Chondrocyte (in vitro differentiated cells): ENCODE measurements at regions not wholly inside any gene's neighbourhood (a gene's known extent, or its start where the extent isn't known, plus 50 kb on each side); places are given as distances from the start of the nearest gene placed in this dataset.

Experiments used
- DNase-seq: peaks from one replicate; pipeline ENCODE4 v3.0.0; 2021; ENCODE audit warnings: mixed read lengths, low spot score
- H3K27ac Mint-ChIP-seq: one replicate; pipeline ENCODE4 v1.8.0; 2021; ENCODE audit warnings: mild to moderate bottlenecking, moderate library complexity, mixed read lengths; ENCODE audit not compliant: unreplicated experiment
- H3K27me3 Mint-ChIP-seq: 2 replicates; pipeline ENCODE4 v1.8.0; 2021; ENCODE audit warnings: low read depth, mixed read lengths
- H3K36me3 Mint-ChIP-seq: 2 replicates; pipeline ENCODE4 v1.8.0; 2021; ENCODE audit warnings: low read depth, mixed read lengths
- H3K4me1 Mint-ChIP-seq: 2 replicates; pipeline ENCODE4 v1.8.0; 2021; ENCODE audit warnings: low read depth, mild to moderate bottlenecking, mixed read lengths
- H3K4me3 Mint-ChIP-seq: one replicate; pipeline ENCODE4 v1.8.0; 2021; ENCODE audit warnings: mild to moderate bottlenecking, moderate library complexity, mixed read lengths; ENCODE audit not compliant: unreplicated experiment
- H3K9me3 Mint-ChIP-seq: 2 replicates; pipeline ENCODE4 v1.8.0; 2021; ENCODE audit warnings: low read depth, mixed read lengths
- TF ChIP-seq, protein P1 (sequence below): fragments of 200-600 bp; sonication (generic); IDR thresholded peaks from 2 replicates; pipeline ENCODE4 v1.5.0; 2021; ENCODE audit warnings: antibody characterized with exemption, mild to moderate bottlenecking, moderate library complexity

DNA sequence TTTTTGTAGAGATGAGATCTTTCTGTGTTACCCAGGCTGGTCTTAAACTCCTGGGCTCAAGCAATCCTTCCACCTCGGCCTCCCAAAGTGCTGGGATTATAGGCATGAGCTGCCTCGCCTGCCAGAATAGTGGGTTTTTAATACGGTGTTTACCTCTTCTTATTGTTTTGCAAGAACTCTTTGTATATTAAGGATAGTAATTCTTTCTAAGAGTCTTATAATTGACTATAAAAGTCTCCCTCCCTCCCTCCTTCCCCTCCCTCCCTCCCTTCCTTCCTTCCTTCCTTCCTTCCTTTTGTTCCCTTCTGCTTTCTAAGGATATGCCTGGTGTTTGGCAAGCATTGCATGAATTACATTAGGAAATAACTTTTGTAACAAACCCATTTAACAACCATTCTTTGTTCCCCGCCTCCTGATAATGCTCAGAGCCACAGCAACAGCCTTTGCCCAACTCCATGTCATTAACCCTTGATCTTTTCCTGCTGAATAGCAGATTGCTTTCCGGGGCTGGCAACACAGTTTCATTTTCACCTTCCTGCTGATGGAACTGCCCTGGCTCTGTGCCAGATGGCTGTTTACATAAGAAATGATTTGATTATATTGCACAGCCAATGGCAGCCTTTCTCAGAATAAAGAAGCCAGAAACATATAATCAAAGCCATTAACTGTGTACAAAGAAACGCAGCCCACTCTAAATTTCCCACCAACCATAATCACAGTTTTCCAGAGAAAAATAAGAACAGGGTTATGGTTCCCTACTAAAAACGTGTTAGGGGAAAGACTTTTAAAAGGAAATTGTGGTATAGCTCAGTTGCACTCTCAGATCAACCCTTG, 143.7 kb upstream of the PTPN1 start:
- H3K4me3 Mint-ChIP-seq = no peak overlapping the region
- H3K9me3 Mint-ChIP-seq = no peaks in the 10 kb centered on the region
- peaks cover 5% of the 10 kb centered on the region for H3K27me3 Mint-ChIP-seq
- H3K4me1 Mint-ChIP-seq = peaks cover 4% of the 10 kb centered on the region
- no peaks in the 10 kb centered on the region for H3K36me3 Mint-ChIP-seq
- DNase-seq = no peak
- H3K27ac Mint-ChIP-seq = no peak overlapping the region
- TF ChIP-seq, protein P1, sequence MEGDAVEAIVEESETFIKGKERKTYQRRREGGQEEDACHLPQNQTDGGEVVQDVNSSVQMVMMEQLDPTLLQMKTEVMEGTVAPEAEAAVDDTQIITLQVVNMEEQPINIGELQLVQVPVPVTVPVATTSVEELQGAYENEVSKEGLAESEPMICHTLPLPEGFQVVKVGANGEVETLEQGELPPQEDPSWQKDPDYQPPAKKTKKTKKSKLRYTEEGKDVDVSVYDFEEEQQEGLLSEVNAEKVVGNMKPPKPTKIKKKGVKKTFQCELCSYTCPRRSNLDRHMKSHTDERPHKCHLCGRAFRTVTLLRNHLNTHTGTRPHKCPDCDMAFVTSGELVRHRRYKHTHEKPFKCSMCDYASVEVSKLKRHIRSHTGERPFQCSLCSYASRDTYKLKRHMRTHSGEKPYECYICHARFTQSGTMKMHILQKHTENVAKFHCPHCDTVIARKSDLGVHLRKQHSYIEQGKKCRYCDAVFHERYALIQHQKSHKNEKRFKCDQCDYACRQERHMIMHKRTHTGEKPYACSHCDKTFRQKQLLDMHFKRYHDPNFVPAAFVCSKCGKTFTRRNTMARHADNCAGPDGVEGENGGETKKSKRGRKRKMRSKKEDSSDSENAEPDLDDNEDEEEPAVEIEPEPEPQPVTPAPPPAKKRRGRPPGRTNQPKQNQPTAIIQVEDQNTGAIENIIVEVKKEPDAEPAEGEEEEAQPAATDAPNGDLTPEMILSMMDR = no peak

DNA sequence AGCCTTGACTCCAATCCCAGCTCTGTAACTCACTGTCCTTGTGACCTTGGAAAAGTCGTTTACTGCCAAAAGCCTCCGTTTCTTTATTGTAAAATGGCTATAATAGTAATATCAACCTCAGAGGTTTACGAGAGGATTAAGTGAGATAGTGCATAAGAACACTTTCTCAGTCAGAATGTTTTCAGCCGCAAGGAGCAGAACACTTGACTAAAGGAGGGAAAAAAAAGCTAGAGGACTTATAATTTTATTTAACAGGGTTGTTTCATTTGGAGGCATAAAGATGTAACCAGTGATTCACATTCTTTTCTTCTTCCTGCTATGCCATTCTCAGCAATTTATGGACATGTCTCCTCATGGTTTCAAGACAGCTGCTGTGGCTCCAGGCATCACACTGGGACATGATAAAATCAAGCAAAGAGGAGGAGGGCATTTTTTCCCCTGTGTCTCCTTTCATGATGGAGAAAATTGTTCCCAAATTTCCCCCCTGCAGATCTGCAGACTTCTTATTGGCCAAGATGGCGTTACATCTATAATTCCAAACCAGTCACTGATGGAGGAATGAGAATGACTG, 143.0 kb upstream of the PTPN1 start:
- Mint-ChIP-seq H3K9me3 (no peaks in the 10 kb centered on the region), H3K4me3 (no peak overlapping the region), H3K27me3 (peaks cover 5% of the 10 kb centered on the region), H3K27ac (no peak overlapping the region), H3K36me3 (no peaks in the 10 kb centered on the region), H3K4me1 (peaks cover 10% of the 10 kb centered on the region)
- TF ChIP-seq, protein P1 = no peak
- no peak for DNase-seq

DNA sequence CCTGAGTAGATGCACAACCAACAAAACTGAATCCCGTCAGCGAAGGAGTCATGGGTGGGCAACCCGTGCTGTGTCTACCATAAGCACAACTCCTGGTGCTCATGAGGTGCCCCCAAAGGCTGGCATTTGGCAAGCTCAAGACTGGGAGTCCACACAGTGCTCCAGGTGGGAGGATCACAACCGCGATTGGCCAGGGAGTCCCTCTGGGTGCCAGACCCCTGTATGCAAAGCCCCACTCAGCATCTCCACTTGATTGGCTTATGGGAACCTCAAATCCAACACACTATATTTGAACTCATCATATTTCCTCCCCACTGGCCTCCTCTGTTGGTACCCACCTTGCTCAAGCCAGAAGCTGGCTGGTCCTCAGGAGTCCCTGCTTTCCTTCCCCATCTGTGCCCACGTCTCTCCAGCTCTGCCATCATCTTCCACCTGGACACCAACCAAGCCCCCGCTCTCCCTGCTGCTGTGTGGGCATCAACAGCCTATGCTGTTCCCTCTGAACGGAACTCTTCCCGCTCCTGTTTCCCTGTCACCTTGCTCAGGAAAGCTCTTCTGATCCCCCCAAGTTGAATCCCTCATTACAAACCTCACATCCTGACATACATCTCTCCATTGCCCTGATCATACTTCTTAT, 142.3 kb upstream of the PTPN1 start:
- H3K27me3 Mint-ChIP-seq = peaks cover 5% of the 10 kb centered on the region
- peak; percentile 51 for DNase-seq
- no peak overlapping the region for H3K4me3 Mint-ChIP-seq
- H3K36me3 Mint-ChIP-seq = no peaks in the 10 kb centered on the region
- peaks cover 17% of the 10 kb centered on the region for H3K4me1 Mint-ChIP-seq
- H3K9me3 Mint-ChIP-seq = no peaks in the 10 kb centered on the region
- TF ChIP-seq, protein P1 = no peak
- H3K27ac Mint-ChIP-seq = no peak overlapping the region

DNA sequence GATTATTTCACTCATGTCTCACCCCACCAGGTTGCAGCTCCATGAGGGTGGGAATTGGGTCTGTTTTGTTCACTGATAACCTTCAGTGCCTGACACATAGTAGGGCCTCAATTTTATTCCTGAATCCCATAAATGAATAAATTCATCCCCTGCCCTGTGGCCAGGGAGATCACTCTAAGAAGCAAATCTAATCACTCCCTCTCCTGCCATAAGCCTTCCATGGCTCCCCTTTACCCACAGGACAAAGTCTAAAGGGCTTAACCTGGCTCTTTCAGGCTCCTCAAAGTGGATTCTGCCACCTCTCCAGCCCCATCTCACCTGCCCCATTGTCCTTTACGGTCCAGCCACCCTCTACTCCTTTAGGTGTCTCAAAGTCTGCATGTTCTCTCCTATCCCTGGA, 141.8 kb upstream of the PTPN1 start:
- TF ChIP-seq, protein P1 = no peak
- H3K4me1 Mint-ChIP-seq = peaks cover 20% of the 10 kb centered on the region
- no peak overlapping the region for H3K4me3 Mint-ChIP-seq
- no peak for DNase-seq
- peaks cover 5% of the 10 kb centered on the region for H3K27me3 Mint-ChIP-seq
- H3K27ac Mint-ChIP-seq = no peak overlapping the region
- no peaks in the 10 kb centered on the region for H3K36me3 Mint-ChIP-seq
- H3K9me3 Mint-ChIP-seq = no peaks in the 10 kb centered on the region

DNA sequence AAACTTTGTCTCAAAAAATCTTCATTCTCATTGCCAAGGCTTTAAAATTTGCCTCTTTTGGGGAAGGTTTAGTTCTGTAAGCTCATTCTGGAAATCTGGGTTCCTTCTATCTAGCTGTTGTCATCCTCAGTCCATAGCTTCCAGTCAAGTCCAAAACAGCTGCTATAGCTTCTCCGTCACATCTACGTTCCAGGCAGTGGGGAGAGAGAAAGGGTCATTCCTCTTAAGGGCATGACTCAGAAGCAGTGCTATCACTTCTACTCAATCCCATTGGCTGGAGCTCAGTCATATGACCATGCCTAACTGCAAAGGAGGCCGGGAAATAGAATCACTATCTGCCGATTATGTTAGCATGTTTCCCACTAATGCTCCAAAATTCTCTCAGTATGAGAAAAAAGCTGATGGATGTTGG, 141.4 kb upstream of the PTPN1 start:
- no peaks in the 10 kb centered on the region for H3K36me3 Mint-ChIP-seq
- TF ChIP-seq, protein P1 = no peak
- H3K27ac Mint-ChIP-seq = no peak overlapping the region
- peaks cover 3% of the 10 kb centered on the region for H3K27me3 Mint-ChIP-seq
- H3K4me1 Mint-ChIP-seq = peaks cover 22% of the 10 kb centered on the region
- DNase-seq = no peak
- H3K9me3 Mint-ChIP-seq = no peaks in the 10 kb centered on the region
- H3K4me3 Mint-ChIP-seq = no peak overlapping the region
